ENCODE measurements at regions not wholly inside any gene's neighbourhood (a gene's known extent, or its start where the extent isn't known, plus 50 kb on each side); places are given as distances from the start of the nearest gene placed in this dataset.
"Not testable (repeated sequence)": the region's sequence is repeated elsewhere in the genome, so short reads cannot be mapped to it uniquely, and the experiment has no call there.

- no peak for DNase-seq (ENCODE audit: low spot score)
These were observed 155.2 kb downstream of the SLC38A4 start for GRCh38 chr12:46670636-46671035.

GRCh38 chr12:46669720-46670119 is 156.1 kb downstream of the SLC38A4 start:
- no peak for DNase-seq (ENCODE audit: low spot score)

DNA sequence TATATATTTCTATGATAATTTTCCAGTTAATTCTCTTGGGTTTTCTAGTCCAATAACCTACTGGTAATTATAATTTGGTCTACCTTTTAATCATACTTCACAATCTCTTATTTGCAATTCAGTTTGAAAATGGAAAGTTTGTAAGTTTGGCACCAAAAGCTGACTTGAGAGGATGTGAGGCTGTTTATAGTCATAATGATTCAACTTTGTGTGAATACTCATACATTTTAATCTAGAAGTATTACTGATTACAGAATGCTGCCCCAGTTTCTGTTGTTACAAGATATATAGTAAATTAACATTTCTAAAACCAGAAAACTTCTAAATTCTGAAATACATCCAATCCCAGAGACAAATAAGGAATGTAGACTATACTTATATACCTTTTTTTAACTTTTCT is 158.2 kb downstream of the SLC38A4 start:
- no peak for DNase-seq (ENCODE audit: low spot score)

GRCh38 chr12:46664761-46665287 is 161.0 kb downstream of the SLC38A4 start:
- no peak for DNase-seq (ENCODE audit: low spot score)

DNA sequence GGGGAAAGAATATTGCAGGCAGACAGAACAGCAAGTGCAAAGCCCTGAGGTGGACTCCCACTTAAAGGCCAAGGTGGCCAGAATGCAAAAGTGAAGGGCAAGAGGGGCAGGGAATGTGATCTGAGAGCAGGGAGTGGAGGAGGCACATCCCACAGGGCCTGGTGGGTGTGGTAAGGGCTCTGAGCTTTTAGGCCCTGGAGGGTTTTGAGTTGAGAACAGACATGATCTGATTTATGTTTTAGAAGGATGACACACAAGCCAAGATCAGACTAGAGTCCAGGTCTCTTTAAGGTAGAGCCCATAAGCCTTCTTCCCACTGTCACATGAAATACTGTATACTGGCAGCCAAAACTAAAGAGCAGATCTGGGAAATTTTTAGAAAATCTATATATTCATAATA is 162.5 kb downstream of the SLC38A4 start:
- no peak for DNase-seq (ENCODE audit: low spot score)

DNA sequence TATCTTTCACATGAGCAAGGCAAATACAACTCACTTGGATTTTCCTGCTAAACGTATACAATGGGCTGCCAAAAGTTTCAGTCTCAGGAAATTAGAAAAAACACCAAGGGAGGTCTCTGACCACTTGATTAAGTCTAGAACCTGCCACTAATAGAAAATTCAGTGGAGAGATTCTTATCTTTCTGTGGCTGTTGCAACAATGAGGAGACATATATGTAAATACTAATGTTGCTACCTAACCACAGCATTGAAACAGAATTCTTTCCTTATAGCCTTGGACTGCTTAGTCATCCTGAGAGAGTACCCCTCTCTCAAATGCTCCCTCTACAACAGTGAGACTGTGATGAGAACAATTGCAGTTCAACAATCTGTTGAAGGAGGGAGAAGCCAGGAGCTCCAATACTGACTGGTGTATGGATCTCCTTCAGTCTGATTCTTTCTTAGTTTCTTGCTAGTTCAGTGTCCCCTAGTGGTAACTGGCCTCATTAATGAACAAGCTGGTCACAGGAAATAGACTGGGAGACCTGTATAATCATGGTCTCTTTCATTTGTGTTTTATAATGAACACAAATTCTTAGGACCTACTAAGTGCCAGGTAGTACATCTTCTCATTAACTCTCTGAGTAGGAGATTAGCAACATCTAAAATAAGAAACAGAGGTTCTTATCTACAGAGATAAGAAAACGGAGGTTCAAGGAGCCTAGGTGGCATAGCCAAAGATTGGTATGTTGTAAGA is 164.5 kb downstream of the SLC38A4 start:
- DNase-seq (ENCODE audit: low spot score): peak; percentile 63

DNA sequence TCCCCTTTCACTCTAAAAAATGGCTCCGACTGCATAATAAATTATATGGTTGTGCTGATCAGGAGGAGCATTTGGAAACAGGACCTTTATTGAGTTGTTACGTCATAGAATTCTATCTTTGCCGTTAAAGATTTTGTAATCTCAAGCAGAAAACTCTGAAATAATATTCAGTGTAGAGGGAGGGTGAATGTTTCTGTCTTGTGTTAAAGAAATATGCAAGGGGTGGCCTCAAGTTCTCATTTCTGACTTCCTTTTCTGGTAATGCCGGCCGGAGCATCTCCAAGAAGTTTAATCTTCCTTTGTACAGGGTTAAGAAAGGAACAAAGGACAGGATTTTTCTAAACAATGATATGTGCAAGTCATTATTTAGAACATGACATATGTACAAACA is 165.1 kb downstream of the SLC38A4 start:
- DNase-seq (ENCODE audit: low spot score): no peak

GRCh38 chr12:46660276-46660675 is 165.5 kb downstream of the SLC38A4 start:
- DNase-seq (ENCODE audit: low spot score): no peak

DNA sequence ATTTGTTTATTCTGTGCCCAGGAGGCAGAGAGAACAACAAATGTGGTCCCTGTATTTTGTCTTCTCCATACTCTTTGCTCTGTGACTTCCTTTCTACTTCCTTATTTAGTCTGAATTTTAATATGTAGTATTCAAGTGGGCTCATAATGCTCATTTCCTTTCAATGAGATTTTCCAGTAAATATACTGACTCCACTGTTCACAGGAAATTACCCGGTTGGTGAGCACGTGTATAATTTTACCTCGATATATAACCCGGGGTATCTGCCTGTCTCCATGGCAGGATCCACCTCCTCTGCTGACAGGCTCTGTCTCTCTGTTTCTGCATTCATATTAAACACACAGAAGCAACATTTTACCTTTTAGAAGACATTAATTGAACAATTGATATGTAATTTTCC is 166.0 kb downstream of the SLC38A4 start:
- DNase-seq (ENCODE audit: low spot score): no peak

- DNase-seq (ENCODE audit: low spot score): no peak
These were observed 166.7 kb downstream of the SLC38A4 start for GRCh38 chr12:46659032-46659650.

GRCh38 chr12:46657453-46658411 is 168.1 kb downstream of the SLC38A4 start:
- DNase-seq (ENCODE audit: low spot score): no peak

- DNase-seq (ENCODE audit: low spot score): not testable (repeated sequence)
These were observed 169.8 kb downstream of the SLC38A4 start for GRCh38 chr12:46655984-46656383.

GRCh38 chr12:46653311-46653710 is 172.5 kb downstream of the SLC38A4 start:
- no peak for DNase-seq (ENCODE audit: low spot score)

- no peak for DNase-seq (ENCODE audit: low spot score)
These were observed 173.1 kb downstream of the SLC38A4 start for GRCh38 chr12:46652692-46653091.

DNA sequence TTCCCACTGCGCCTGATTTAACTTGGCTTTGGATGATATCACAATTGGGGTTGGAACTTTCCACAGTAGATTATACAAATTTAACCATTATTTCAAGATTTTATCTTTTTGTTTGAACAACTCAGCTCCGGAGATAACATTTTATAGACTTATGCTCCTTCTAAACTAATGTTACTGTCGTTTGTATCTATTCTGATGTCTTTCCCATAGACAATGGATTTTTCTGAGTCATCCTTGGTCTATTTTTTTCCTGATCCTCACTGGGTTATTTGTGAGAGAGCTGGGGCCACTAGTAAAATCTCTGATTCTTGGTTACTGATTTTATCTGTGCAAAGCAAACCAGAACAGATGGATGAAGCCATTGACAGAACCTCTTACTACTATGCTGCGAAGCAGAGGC is 175.1 kb downstream of the SLC38A4 start:
- peak; percentile 9 for DNase-seq (ENCODE audit: low spot score)

- no peak for DNase-seq (ENCODE audit: low spot score)
These were observed 176.4 kb downstream of the SLC38A4 start for GRCh38 chr12:46649433-46649832.

GRCh38 chr12:46647034-46647433 is 178.8 kb downstream of the SLC38A4 start:
- no peak for DNase-seq (ENCODE audit: low spot score)

- not testable (repeated sequence) for DNase-seq (ENCODE audit: low spot score)
These were observed 184.1 kb downstream of the SLC38A4 start for GRCh38 chr12:46641649-46642048.

- no peak for DNase-seq (ENCODE audit: low spot score)
These were observed 190.0 kb downstream of the SLC38A4 start for GRCh38 chr12:46635818-46636217.

DNA sequence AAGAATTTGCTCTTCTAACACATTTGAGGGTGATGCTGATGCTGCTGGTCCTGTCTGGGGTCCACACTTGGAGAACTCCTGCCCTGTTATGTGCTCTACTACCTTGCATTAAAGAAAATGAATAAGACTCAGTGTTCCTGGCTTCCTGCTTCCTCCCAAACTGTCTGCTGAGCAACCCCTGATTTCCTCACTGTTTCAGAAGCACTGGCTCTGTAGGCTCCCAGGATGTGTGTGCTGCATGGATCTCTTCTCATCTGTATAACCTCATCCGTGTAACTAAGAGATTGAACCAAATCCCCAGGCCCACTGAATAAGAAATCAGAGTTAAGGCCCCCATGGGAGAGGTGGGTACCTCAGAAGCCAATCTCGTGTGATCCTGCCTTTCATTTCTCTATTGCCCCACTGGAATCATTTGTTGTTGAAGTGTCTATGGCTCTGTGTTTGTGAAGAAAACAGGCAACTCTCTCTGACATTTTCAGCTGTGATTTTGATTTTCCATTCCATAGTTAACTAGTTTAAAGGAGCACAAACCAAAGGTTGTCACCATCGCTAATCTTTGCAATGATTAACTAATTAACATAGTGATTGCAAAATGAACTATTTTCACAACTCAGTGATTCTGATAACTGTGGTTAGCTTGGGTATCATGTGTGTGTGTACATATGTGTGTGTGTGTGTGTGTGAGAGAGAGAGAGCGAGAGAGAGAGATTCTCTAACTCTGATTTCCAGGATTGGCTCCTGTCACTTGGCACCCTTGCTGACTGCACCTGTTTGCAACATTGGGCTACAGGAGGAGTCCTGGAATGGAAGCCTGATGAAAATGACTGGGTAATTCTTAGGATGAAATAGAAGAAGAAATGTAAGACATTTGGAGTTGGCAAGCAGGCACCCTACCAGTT is 196.2 kb downstream of the SLC38A4 start:
- DNase-seq (ENCODE audit: low spot score): no peak

DNA sequence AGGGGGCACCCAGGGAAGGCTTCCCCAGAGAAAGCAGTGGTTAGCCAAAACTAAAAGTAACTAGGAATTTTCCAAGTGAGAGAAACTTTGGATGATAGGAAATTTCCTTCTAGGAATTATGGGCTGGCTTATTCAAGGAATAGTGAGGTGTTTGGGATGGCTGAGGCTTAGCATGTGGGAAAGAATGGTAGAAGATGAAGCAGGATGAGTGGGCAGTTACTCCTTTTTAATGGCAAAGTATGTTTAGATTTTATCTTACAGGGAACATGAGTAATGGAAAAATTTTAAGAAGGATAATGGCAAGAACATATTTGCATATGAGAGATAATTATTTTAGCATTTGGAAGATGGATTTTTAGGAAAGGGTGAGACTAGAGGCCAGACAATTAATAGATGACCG is 197.6 kb downstream of the SLC38A4 start:
- DNase-seq (ENCODE audit: low spot score): no peak
